WTC11 (cell line): ENCODE measurements at regions not wholly inside any gene's neighbourhood (a gene's known extent, or its start where the extent isn't known, plus 50 kb on each side); places are given as distances from the start of the nearest gene placed in this dataset.

ENCODE experiments used
- ATF3 ChIP-seq: sonication (generic); formaldehyde crosslinking; conservative IDR thresholded peaks from 2 replicates; pipeline ENCODE4 v1.8.1; 2022; ENCODE audit warnings: mild to moderate bottlenecking, missing genetic modification reagents
- CREB1 ChIP-seq: sonication (generic); formaldehyde crosslinking; IDR thresholded peaks from 2 replicates; pipeline ENCODE4 v1.8.0; 2023; ENCODE audit warnings: mild to moderate bottlenecking, missing genetic modification reagents
- CTCF ChIP-seq: fragments of 200-600 bp; IDR thresholded peaks from 2 replicates; pipeline ENCODE4 v1.8.0; 2022; ENCODE audit warnings: antibody characterized with exemption
- ETV6 ChIP-seq: sonication (generic); formaldehyde crosslinking; IDR thresholded peaks from 2 replicates; pipeline ENCODE4 v1.8.1; 2022; ENCODE audit warnings: mild to moderate bottlenecking, missing genetic modification reagents
- NFATC4 ChIP-seq: fragments of 250-450 bp; sonication (Bioruptor Pico); IDR thresholded peaks from 2 replicates; pipeline ENCODE4 v1.9.0; 2021; ENCODE audit warnings: mild to moderate bottlenecking
- SP1 ChIP-seq: sonication (generic); formaldehyde crosslinking; conservative IDR thresholded peaks from 2 replicates; pipeline ENCODE4 v1.8.1; 2022; ENCODE audit warnings: missing genetic modification reagents
- TP53 ChIP-seq: sonication (generic); formaldehyde crosslinking; IDR thresholded peaks from 2 replicates; pipeline ENCODE4 v1.8.1; 2023; ENCODE audit warnings: mild to moderate bottlenecking, missing genetic modification reagents
- ZBTB43 ChIP-seq: sonication (generic); formaldehyde crosslinking; IDR thresholded peaks from 2 replicates; pipeline ENCODE4 v1.8.1; 2023; ENCODE audit warnings: mild to moderate bottlenecking, missing genetic modification reagents
- ZNF317 ChIP-seq: sonication (generic); formaldehyde crosslinking; IDR thresholded peaks from 2 replicates; pipeline ENCODE4 v1.8.1; 2023; ENCODE audit warnings: low read depth, mild to moderate bottlenecking, moderate library complexity, missing genetic modification reagents, borderline replicate concordance

- TF ChIP-seq CREB1 (CRISPR knock-in tag), result no peak
- TF ChIP-seq NFATC4 (CRISPR knock-in tag), result no peak
- TF ChIP-seq SP1, result no peak
- TF ChIP-seq ETV6 (CRISPR knock-in tag), result no peak
- no peak for TF ChIP-seq ZBTB43 (CRISPR knock-in tag)
- no peak for TF ChIP-seq CTCF
- no peak for TF ChIP-seq TP53 (CRISPR knock-in tag)
- TF ChIP-seq ZNF317 (CRISPR knock-in tag), result no peak
- no peak for TF ChIP-seq ATF3 (CRISPR knock-in tag)
Measured at GRCh38 chr4:161280929-161281328, 882.9 kb downstream of the FSTL5 start.
